GM18909 (cell line): ENCODE measurements at regions not wholly inside any gene's neighbourhood (a gene's known extent, or its start where the extent isn't known, plus 50 kb on each side); places are given as distances from the start of the nearest gene placed in this dataset.

ENCODE experiments used
- ATAC-seq: cut with Tn5 transposase; IDR thresholded peaks from one replicate; pipeline ENCODE4 v1.9.1; 2021; ENCODE audit warnings: mild to moderate bottlenecking; ENCODE audit not compliant: unreplicated experiment, poor library complexity

DNA sequence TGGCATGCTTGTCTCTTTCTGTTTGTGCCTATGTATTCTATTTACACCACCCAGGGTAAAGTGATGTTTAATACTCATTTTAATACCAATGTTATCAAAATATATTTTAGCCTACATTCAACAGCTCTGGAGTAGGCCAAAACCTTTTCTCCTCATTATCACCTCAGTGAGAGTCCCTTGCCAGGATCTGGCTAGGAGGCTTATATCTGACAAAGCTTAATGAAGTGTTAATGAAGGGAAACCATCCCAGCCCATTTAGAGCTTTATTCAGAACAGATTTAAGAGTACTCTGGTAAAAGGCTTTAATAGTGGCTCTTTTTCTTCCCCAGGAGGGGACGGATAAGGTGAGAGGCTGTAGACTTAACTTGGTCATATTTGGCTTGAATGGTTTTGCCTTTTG is 137.6 kb downstream of the GRIN2B start:
- no peak for ATAC-seq

- ATAC-seq = no peak
Measured at GRCh38 chr12:13841358-13841757, 140.0 kb downstream of the GRIN2B start.

DNA sequence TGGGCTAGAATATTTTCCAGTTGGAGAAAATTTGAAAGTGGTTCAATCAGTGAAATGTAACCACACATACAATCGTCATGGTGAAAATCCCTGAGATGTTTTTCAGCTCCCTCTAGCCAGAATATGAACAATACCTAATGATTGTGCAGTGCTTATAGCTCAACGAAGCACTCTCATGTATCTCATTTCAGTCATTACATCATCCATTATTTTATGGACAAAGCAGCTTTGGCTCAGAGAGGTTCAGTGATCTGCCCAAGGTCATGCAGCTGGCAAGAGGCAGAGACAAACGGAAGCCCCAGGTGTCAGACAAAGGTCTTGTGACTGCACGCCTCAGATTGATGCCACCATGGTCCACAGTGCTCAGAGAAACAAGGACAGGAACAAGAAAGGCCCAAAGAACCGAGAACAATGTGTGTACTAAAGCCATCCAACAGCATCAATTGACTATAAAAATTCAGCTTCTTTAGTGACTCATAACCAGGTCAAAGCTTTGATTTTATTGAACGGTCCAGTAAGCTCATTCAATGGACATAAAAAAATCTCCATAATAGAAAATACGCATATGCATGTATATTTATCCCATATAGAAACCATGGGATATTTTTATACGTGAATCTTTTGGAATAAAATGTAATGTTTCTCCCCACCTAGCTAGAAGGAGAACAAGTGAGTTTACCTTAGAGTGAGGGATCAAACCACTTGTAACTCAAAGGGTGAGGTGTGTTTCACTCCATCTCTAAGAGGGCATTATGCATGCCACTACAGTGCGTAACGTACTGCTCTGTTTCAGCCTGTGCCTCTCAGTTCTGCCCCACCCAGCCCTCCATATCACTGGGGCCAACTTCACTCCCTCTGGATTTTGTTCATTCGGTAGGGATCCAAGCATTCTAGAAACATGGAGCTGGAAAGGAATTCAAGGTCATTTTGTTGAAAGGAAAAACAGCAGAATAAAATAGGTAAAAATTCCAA is 141.8 kb downstream of the GRIN2B start:
- ATAC-seq = no peak

DNA sequence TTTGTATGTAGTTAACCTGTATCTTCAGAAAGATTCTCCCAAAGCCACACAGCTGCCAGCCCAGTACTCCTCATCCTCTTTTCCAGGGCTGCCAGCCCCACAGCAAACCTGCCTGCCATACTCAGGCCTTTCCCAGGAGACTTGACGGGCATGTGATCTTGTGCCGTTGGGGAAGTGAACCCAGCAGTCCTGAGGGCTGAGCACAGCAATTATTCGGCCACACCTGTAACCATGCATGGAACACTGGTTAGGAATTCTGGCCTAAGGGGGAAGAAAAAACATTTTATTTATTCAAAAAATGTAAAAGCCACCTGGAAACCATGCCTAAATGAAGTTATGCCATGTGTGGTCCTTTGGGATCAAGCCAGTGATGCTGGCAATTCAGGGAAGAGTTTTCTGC is 145.3 kb downstream of the GRIN2B start:
- no peak for ATAC-seq

DNA sequence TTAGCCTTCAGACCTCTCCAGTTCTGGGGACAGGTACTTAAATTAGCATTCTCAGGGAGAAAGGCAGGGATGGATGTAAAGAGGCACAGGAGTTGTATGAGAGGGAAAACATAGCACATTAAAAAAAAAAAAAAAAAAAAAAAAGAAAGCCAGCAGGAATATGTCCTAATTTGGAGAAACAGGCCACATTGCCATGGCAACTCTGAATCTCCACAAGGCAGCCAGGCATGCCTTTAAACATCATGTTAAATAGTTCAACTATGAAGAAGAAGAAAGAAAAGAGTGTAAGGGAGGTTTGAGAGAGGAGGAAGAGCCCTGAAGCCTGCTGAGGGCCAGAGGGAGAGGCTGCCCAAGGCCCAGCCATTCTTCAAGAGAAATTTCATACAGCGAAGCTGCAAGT is 145.8 kb downstream of the GRIN2B start:
- no peak for ATAC-seq

DNA sequence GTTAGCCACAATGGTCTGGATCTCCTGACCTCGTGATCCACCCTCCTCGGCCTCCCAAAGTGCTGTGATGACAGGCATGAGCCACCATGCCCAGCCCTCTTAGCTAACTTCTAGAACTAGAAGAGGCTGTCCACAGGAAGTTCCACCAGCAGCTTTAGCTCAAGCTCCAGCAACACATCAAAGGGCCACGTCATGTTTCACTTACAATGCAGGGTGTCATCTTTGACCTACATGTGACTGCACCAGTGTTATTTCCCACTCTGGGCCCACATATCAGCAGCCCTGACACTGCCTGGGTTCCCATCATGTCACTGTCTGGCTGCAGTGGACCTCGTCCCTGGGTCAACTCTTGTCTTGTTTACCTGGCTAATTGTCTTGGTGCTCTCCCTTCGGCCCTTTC is 147.2 kb downstream of the GRIN2B start:
- ATAC-seq = no peak

DNA sequence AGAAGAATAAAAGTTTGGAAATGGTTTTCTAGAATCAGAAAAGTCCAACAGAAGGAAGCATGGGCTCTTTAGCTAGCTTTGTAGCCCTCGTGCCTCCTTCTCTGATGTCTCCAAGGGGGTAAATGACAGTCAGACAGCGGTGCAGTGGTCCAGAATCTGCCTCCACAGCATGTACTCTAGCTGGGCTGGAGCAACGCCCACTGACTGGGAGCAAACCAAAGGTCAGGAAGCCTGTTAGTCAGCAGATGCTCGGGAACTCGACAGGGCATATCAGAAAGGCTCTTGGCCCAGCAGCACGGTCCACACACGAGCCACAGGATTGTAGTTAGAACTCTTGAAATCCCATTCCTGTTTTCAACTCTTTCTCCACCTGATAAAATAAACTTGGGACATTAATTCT is 164.3 kb downstream of the GRIN2B start:
- ATAC-seq = no peak

DNA sequence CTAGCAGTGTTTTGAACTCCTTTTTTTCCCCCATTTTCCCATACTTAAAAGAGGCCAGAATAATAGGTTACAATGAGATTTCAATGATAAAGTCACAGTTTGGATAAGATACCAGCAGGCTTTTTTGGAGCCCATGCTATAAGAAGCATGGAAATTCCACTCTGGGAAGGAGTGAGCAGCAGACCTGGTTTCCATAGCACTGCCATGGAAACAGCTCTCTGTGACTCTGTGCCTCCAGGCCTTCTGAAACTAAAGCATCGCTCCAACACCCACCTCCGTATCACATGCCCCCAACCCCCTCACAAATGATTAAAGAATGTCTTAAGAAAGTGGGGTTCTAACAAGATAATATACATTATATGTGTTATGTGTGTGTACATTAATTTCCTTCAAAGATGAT is 165.0 kb downstream of the GRIN2B start:
- no peak for ATAC-seq

GRCh38 chr12:13812168-13812567 is 169.2 kb downstream of the GRIN2B start:
- ATAC-seq = no peak

DNA sequence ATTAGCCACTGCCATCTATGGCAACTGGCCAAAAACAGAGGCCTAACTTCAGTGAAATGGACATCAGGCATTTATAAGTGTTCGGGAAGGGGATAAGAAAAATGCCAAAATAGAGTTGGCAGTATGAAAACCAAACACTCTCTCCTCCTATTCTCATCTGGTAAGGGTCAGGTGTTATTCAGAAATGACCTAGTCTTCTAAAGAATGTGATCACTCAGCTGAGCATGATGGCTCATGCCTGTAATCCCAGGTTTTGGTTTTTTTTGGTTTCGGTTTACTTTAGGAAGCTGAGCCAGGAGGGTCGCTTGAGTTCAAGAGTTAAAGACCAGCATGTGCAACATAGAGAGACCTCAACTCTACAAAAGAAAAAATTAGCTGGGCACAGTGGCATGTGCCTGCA is 170.3 kb downstream of the GRIN2B start:
- ATAC-seq = no peak

DNA sequence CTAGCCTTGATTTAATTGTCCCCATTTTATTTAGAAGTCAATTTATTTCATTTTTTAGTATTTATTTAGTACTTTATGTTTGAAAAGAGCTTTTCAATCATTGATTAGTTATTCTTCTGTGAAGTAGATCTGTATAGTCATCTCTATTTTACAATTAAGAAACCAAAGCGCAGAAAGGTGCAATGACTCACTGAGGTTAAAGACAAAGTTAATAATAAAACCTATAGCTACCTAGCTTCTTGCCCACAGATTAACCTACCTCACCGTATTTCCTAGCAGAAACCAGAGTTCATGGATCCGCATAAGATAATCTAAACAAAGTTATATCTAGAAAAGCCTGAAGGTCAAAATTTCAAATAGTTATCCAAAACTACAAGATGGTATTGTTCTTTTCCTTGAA is 176.4 kb downstream of the GRIN2B start:
- ATAC-seq = peak; percentile 62

DNA sequence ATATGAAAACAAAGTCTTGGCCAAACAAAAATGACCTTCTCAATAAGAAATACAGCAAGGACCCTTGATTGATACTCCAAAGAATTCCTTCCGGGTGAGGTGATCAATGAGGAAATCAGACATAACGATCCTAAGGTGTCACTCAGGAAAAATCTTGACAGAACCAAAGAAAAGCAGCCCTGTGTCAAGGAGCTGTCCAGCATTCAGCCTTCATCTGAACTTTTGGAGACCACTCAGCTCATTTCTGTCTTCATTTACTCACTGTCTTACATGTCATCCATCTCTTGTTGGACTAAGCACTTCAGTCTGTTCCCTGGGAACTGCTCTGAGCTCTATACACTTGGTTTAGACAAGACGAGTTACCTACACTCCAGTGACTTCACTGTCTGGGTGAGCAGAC is 179.9 kb downstream of the GRIN2B start:
- ATAC-seq = no peak

- ATAC-seq = no peak
Measured at GRCh38 chr12:13799574-13799973, 181.8 kb downstream of the GRIN2B start.

- no peak for ATAC-seq
Measured at GRCh38 chr12:13798162-13798561, 183.2 kb downstream of the GRIN2B start.

DNA sequence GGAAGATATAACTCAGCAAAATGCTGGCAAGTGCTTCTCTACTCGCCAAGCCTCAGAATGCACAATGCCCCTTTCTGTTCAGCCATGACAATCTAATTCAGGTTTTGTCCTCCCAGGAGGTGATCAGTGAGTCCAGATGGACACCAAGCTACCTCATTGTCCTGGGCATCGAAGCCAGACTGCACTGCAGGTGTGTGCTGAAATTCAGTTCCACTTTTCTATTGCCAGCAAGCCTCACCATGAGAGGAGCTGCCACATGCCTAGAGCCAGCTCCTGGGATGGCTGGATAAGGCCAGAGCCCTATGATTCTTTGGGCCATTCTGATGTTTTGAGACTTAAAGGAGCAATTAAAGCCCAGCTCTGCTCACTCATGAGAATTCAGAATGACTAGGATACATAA is 186.7 kb downstream of the GRIN2B start:
- no peak for ATAC-seq

- no peak for ATAC-seq
Measured at GRCh38 chr12:13790317-13790716, 191.1 kb downstream of the GRIN2B start.

DNA sequence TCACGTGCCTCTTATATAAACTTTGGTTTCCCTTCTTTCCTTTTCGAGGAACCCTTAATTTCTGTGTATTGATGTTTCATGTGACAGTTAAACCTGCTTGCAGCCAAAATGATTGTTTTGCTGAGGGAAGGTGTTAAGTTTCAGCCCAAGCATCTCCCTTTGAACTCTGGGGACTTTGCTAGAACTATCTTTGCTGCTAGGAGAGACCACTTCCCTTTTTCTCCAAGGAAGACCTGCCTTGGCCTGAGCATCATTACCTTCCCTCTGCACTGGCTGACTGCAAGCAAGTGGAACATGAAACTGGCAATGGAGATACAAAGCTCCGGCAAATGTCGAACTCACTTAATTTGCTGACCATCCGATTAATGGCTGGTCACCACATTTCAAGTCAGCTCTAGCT is 192.8 kb downstream of the GRIN2B start:
- no peak for ATAC-seq

DNA sequence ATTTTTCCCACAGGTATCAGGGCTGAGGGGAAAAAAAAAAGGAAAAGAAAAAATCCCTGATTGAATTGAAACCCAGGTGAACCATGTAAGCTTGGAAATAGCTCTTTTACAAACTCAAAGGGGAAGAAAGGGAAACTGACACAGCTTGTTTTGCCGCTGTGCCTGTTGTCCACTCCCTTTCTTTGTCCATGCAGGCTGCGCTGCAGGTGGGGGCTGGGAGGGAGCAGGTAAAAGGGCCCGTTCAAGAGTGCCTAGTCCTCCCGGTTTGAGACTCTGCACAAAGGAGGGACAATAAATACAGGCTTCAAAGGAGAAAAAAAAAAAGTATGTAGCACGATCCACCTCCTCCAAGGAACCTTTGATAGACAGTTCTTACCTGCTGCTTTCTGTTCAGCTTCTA is 194.8 kb downstream of the GRIN2B start:
- no peak for ATAC-seq

DNA sequence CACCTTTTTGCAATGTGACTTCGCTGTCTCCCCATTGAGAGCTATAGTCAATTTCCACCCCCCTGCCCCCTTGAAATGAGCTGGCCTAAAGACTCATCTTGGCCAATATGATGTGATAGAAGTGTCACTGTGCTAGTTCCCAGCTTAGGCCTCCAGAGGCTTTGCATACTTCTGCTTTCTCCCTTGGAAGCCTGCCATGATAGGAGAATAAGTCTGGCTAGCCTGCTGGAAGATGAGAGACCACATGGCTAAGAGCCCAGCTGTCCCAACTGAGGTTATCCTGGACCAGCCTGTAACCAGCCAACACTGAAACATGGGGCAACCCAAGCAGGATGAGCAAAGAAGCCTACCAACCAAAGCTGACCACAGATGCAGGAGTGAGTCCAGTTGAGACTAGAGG is 196.9 kb downstream of the GRIN2B start:
- ATAC-seq = no peak

GRCh38 chr12:13780453-13780852 is 200.9 kb downstream of the GRIN2B start:
- no peak for ATAC-seq

DNA sequence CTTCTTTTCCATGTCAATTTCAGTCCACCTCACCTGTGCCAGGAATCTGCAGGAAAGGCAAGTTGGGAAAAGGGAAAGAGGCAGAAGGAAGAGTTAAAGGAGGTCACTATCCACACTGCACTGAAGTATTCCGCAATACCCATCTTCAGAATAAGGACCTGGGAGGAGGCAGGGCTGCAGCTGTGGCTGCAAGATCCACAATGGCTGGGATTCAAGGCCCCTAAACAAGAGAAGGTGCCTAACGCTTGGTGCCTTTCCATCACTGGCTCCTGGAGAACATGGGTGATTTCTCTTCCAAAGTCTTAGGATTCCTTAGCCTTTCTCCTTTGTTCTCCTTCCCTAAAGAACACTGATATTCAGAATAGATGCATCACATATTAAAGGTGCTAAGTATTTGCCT is 204.0 kb downstream of the GRIN2B start:
- ATAC-seq = no peak

DNA sequence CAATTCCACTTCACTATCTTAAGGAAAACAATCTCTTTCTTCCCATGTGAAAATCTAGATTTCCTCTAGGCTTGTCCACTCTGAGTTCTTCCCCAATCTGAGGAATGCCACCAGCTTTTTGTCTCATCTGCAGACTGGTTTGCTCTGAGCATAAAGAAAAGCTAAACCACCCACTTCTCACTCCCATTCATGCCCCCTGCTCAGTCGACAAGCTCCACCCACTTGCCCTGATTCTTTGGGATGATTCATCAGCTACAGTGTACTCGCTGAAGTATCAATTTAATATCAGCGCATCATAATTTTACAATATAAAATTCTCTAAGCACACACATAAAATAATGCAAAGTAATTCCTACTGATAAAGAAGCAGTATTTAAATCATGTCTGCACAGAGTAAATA is 209.1 kb downstream of the GRIN2B start:
- ATAC-seq = no peak
